Embryonic facial prominence (tissue), 1 donor: ENCODE measurements at regions not wholly inside any gene's neighbourhood (a gene's known extent, or its start where the extent isn't known, plus 50 kb on each side); places are given as distances from the start of the nearest gene placed in this dataset.

ENCODE experiments used
- DNase-seq: peaks from one replicate; pipeline ENCODE4 v3.0.0-alpha.2; 2016; ENCODE audit errors: extremely low spot score

DNA sequence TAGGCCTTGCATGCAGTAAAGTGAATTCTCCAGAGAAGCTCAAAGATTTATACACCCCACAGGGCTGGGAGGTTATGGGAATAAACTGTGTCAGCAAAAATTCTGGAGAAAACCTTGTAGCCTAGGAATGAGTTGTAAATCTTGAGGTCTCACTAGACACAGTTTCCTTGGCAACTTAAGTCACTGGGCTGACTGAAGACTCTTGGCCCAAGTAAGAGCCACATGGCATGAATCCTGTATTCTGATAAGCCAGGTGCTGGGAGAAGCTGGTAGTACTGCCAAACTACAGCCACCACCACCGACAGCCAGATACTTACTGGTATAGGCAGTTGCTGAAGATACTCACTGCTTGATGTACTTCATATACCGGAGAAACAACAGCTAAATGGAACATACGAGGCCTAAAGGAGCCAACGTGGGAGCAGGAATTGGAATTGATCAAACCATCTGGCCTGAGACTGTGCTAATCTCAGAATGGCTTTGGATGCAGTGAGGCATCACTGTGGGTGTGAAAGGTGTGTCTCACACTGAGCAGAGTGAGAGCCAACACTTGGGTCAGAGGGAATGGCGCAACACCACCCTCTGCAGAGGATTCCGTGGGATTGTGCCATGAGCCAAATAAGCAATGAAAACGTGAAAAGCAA is 102.8 kb upstream of the TMCC3 start:
- no peak for DNase-seq

DNA sequence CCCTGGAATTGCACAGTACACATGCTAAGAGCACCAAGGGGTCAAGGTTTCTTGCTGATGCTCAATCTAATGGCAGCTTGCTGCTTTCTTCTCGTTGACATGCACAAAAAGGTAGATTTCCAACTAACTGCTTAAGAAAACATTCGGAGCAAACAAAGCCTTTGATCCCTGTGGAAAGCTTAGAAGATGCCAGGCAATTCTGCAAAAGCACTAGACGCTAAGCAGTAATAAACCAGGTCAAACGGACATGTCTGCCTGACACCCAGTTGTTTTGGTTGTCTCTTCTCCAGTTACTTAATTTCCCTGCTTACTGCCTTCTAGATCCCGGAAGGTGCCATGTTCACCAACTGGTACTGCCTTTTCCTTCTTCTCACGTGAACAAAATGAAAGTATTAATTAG is 100.5 kb upstream of the TMCC3 start:
- DNase-seq = no peak

DNA sequence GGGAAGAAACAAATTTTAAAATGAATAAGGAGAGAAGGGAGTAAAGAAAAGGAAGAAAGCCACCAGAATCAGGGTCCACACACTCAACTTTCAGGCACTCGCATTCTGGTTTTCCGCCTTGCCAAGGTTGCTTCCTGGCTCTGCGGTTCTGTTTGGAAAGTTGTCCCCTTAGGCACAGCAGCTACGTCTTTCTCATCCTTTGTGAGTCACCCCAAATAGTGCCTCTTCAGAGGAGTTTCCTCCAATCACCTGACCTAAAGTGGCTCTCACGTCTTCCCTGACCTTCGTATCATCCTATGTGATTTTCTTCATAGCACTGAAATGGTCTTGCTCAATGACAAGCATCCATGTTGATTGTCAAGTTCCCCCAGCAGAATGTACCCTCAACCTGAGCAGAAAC is 99.5 kb upstream of the TMCC3 start:
- no peak for DNase-seq

GRCh38 chr12:94749455-94749854 is 99.1 kb upstream of the TMCC3 start:
- no peak for DNase-seq

- DNase-seq = no peak
These were observed 98.5 kb upstream of the TMCC3 start for GRCh38 chr12:94748726-94749421.

GRCh38 chr12:94745562-94745961 is 95.2 kb upstream of the TMCC3 start:
- DNase-seq = no peak

DNA sequence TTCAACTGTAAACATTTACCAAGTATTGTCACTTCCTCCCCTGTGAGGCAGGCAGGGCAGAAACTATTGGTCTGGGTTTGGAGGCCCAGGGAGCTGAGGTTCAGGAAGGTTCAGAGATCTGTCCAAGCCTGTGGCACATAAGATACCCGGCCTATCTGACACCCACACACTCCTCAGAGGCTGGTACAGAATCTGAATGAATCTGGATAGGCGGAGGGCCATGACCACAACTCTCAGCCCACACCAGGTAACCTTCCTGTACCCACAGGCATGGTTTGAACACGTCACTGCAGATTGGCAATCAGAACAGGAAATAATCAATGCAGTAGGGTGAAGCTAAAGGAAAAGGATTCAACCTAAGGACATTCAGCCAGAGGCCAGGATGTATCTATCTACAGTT is 92.8 kb upstream of the TMCC3 start:
- DNase-seq = no peak

GRCh38 chr12:94740601-94741362 is 90.4 kb upstream of the TMCC3 start:
- DNase-seq = no peak

DNA sequence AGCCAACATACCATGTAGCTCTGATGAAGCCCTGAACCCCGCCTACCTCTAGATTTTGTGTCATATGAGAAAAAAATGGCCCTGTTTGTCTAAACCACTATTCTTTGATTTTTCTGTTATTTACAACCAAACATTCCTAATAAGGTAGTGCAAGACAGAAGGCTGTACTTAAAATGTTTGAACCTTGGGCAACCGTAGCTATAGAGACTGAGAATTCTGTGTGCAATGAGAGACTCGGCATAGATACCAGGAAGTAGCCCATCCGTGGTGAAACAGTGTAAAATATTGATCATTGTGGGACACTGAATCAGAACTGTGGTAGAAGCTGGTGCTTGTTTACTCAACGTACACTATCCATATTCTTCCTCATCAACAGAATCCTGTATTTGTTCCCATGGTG is 86.5 kb upstream of the TMCC3 start:
- DNase-seq = no peak

DNA sequence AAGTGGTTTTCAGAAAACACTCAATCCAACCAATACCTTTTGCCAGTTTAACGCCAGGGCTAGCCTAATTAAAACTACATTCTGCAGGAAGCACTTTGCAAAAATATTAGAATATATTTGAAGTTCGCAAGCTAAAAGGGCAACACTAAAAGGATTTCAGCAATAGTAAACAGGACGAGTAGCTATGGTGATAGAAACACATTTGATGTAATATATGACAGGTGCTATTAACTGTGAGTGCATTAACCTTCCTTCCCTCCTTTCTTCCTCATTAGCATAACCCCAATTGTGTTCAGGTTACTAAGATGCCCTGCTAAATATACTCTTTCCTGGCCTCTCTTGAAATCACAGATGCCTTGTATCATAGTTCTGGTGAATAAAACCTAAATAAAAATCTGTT is 85.6 kb upstream of the TMCC3 start:
- DNase-seq = no peak

GRCh38 chr12:94733727-94734126 is 83.4 kb upstream of the TMCC3 start:
- DNase-seq = no peak

DNA sequence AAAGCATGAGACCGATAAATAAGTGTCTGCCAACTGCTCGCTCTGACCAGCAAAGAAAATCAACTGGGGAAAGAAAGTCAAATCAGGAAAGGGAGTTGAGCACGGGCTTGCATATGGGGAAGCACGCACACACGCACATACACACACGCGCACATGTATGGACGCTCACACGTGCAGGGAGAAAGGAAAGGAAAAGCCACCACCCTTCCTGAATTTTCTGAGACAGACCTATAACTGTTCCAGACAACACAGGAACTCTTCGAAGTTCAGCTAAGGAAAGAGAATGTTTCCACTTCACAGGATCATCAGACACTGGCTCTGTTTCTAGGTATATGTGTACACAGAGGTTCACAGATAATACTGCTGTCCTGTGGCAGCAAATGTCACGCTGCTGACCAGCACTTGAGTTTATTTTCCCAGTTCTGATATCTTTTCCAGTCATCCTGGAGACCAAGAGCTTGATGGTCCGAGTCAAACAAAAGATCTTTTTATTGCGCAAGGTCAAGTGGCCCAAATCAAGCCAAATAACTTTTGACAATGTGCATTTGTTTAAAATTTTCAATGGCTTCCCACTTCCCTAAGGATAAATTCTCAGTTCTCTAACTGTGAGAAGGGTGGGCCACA is 82.1 kb upstream of the TMCC3 start:
- DNase-seq = no peak

DNA sequence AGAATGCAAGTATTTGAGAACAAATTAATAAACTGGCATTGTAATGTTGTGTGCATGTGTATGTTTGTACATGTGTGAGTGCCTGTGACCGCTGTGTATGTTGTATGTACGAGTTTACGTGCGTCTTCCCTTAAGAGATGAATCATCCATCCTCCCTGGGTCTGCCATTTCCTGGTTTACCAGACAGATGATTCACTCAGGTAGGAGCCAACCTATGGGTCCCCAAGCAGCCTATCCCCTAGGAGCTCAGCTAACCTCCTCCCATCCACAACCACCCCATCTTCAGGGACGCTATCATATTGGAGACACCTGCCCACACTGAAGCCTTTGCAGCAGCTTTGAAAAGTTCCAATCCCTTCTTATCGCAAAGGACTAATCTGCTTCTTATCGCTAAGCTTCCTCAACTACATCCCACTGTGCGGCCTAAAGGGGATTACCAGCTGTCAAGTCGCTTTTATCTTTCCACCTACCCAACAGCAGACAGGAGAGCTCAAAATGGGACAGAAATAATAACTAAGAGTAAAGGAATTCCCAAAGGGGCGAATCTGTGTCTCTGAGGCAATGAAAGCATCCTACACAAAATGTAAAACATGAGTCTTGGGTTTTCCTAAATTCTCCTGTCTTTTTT is 81.5 kb upstream of the TMCC3 start:
- DNase-seq = no peak

GRCh38 chr12:94730847-94731246 is 80.5 kb upstream of the TMCC3 start:
- DNase-seq = no peak

DNA sequence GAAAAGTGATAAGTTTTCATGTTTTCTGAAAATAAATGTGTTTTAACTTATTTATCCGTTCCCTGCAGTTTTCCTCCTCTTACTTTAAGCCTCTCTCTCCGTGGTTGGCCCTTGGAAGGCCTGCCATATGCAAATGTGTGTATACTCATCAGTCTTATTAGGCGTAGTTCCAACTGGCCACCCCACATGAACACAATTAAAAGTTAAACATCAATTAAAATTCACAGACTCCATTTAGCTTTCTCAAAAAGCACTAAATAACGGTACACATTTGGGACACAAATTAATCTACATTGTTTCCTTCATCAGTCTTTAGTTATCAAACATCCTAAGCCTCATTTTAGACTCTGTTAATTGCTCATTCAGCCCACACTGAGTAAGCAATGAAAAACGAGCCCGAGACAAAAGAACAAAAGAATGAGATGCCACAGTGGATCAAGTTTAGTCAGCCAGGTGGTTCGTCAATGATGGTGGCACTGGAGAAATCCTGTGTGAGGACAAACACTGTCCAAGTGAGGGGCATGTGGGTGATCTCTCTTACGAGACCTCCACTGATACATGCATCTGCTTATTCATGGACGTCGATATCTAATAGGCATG is 76.0 kb upstream of the TMCC3 start:
- DNase-seq = no peak

- no peak for DNase-seq
These were observed 75.2 kb upstream of the TMCC3 start for GRCh38 chr12:94725375-94726168.

DNA sequence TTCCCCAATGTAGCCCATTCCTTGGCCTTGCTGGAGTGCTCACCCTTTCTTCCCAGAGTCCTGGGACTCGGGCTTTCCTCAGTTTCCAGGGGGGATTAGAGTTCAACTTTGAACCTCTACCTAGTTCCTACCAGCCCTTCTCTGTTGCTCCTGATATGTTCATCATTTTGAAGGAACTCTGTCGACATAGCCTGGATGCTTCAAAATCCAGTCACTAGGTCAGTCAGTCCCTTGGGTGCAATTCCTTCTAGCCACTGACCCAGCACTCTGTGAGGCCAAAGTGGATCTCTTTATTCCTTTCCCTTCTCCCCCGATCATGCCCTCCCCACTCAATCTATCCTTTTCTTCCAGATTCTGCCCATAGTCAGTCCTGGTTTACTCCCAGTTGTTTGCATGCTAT is 72.3 kb upstream of the TMCC3 start:
- DNase-seq = no peak

DNA sequence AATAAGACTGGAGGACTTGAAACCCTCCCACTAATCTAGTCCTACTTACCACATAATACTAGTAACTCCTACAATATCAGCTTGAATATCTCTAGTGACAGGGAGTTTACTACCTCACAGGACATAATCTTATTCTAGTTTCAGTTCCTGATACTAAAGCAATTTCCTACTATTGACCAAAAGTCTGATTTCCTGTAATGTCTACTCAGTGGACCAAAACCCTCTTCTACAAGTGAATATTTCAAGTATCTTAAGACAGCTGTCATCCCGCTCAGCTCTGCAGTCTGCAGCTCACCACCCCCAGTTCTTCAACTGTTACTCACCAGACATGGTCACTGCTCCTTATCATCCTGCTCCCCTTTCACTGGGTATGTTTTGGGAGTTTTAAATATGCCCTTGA is 70.8 kb upstream of the TMCC3 start:
- DNase-seq = no peak

GRCh38 chr12:94718114-94718513 is 67.8 kb upstream of the TMCC3 start:
- DNase-seq = no peak

DNA sequence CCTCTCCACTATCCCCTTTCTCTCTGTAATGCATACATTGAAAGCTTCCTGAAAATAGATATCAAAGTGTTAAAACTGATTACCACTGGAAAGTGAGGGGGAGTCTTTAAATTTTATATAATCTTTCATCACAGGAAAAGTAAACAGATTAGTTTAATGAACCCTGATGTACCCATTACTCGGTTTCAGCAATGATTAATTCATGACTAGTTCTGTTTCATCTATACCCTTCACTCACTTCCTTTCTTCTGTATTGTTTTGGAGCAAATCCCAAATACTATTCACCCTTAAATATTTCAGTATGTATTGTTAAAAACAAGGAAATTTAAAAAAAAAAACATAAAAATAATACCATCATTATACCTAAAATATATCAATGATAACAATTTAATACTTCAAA is 67.3 kb upstream of the TMCC3 start:
- no peak for DNase-seq

GRCh38 chr12:94717108-94717507 is 66.8 kb upstream of the TMCC3 start:
- no peak for DNase-seq
